ENCODE measurements at regions not wholly inside any gene's neighbourhood (a gene's known extent, or its start where the extent isn't known, plus 50 kb on each side); places are given as distances from the start of the nearest gene placed in this dataset.

- TF ChIP-seq ZNF518A (tag by site-specific recombination; conservative IDR thresholded peaks at IDR 0.05; ENCODE audit: low read depth) = no peak
- no peak for TF ChIP-seq AEBP2 (tag by site-specific recombination; IDR thresholded peaks at IDR 0.05; ENCODE audit: borderline replicate concordance)
- no peak for TF ChIP-seq ZSCAN16 (tag by site-specific recombination; IDR thresholded peaks at IDR 0.05)
- no peak for TF ChIP-seq ZNF239 (tag by site-specific recombination; IDR thresholded peaks at IDR 0.05)
- TF ChIP-seq ZNF223 (tag by site-specific recombination; IDR thresholded peaks at IDR 0.05) = no peak
- no peak for TF ChIP-seq ZBTB44 (tag by site-specific recombination; IDR thresholded peaks at IDR 0.05)
Measured at GRCh38 chr18:45236676-45237075, 378.6 kb upstream of the SLC14A2 start (continued).

GRCh38 chr18:45237343-45238098 lies 377.8 kb upstream of the SLC14A2 start:
- POLR2A ChIA-PET = no interaction called here
- CTCF ChIA-PET = no interaction called here
- H3K4me3 ChIP-seq (ENCODE audit: low read depth, low read length) = no peak overlapping the region
- H3K4me1 ChIP-seq (ENCODE audit: control insufficient read depth, insufficient read depth, low read length) = no peaks in the 10 kb centered on the region; the same call in 1 of the 2 replicates
- no peaks in the 10 kb centered on the region for H3K9me3 ChIP-seq (ENCODE audit: control insufficient read depth, insufficient read depth, low read depth, low read length)
- H3K36me3 ChIP-seq (ENCODE audit: control insufficient read depth in 2 of 2, insufficient read depth in 1 of 2, low read length in 2 of 2) = no peaks in the 10 kb centered on the region
- TF ChIP-seq PRDM6 (tag by site-specific recombination; IDR thresholded peaks at IDR 0.05) = no peak
- TF ChIP-seq RBAK (tag by site-specific recombination; IDR thresholded peaks at IDR 0.05) = no peak
- no peak for TF ChIP-seq REPIN1 (tag by site-specific recombination; IDR thresholded peaks at IDR 0.05; ENCODE audit: low read depth)
- no peak for TF ChIP-seq ZNF792 (tag by site-specific recombination; IDR thresholded peaks at IDR 0.05)
- TF ChIP-seq ZNF23 (tag by site-specific recombination; IDR thresholded peaks at IDR 0.05; ENCODE audit: borderline replicate concordance) = no peak
- no peak for TF ChIP-seq ZNF677 (tag by site-specific recombination; IDR thresholded peaks at IDR 0.05)
- TF ChIP-seq ZNF184 (tag by site-specific recombination; IDR thresholded peaks at IDR 0.05) = no peak
- TF ChIP-seq ATF2 (tag by site-specific recombination; IDR thresholded peaks at IDR 0.05; ENCODE audit: low read depth) = no peak
- TF ChIP-seq ZNF19 (tag by site-specific recombination; IDR thresholded peaks at IDR 0.05; ENCODE audit: low read depth) = no peak
- TF ChIP-seq ZNF830 (tag by site-specific recombination; IDR thresholded peaks at IDR 0.05; ENCODE audit: low read depth) = no peak
- no peak for TF ChIP-seq ZNF768 (tag by site-specific recombination; IDR thresholded peaks at IDR 0.05)
- TF ChIP-seq BCL11A (tag by site-specific recombination; IDR thresholded peaks at IDR 0.05; ENCODE audit: low read depth) = no peak
- H3K27ac ChIP-seq (ENCODE audit: extremely low read depth, low read depth, low read length) = no peak overlapping the region

Data from HEK293 (cell line).